Smooth muscle cell of the brain vasculature (primary cell): ENCODE measurements at regions not wholly inside any gene's neighbourhood (a gene's known extent, or its start where the extent isn't known, plus 50 kb on each side); places are given as distances from the start of the nearest gene placed in this dataset.
"Not testable (repeated sequence)": the region's sequence is repeated elsewhere in the genome, so short reads cannot be mapped to it uniquely, and the experiment has no call there.

ENCODE experiments used
- DNase-seq: peaks from one replicate; pipeline ENCODE4 v3.0.0-alpha.2; 2012; ENCODE audit warnings: low read depth, low spot score

- DNase-seq, result no peak
These were observed 70.4 kb upstream of the SLC7A14 start for GRCh38 chr3:170656284-170656683.

GRCh38 chr3:170653801-170654200, 67.9 kb upstream of the SLC7A14 start:
- DNase-seq, result no peak

- no peak for DNase-seq
These were observed 65.5 kb upstream of the SLC7A14 start for GRCh38 chr3:170651260-170651845.

GRCh38 chr3:170650557-170650956, 64.7 kb upstream of the SLC7A14 start:
- DNase-seq, result not testable (repeated sequence)

- DNase-seq, result no peak
These were observed 58.8 kb upstream of the SLC7A14 start for GRCh38 chr3:170644711-170645110.

GRCh38 chr3:170643831-170644230, 58.0 kb upstream of the SLC7A14 start:
- DNase-seq, result no peak

GRCh38 chr3:170642882-170643601, 57.2 kb upstream of the SLC7A14 start:
- DNase-seq, result no peak

GRCh38 chr3:170641510-170642236, 55.8 kb upstream of the SLC7A14 start:
- no peak for DNase-seq

GRCh38 chr3:170640737-170641171, 54.9 kb upstream of the SLC7A14 start:
- no peak for DNase-seq

- no peak for DNase-seq
These were observed 53.1 kb upstream of the SLC7A14 start for GRCh38 chr3:170638988-170639387.

GRCh38 chr3:170637306-170637705, 51.4 kb upstream of the SLC7A14 start:
- no peak for DNase-seq

GRCh38 chr3:170636400-170636973, 50.6 kb upstream of the SLC7A14 start:
- DNase-seq, result no peak
